ENCODE measurements at regions not wholly inside any gene's neighbourhood (a gene's known extent, or its start where the extent isn't known, plus 50 kb on each side); places are given as distances from the start of the nearest gene placed in this dataset.

GRCh38 chr1:218079347-218079746, 205.7 kb upstream of the RRP15 start:
- TF ChIP-seq CTCF (conservative IDR thresholded peaks at IDR 0.05; ENCODE audit: low read length) (no peak), EZH2phosphoT487 (IDR thresholded peaks at IDR 0.05; ENCODE audit: borderline replicate concordance) (no peak)

All from Loucy (cell line).